ENCODE measurements at regions not wholly inside any gene's neighbourhood (a gene's known extent, or its start where the extent isn't known, plus 50 kb on each side); places are given as distances from the start of the nearest gene placed in this dataset.

DNA sequence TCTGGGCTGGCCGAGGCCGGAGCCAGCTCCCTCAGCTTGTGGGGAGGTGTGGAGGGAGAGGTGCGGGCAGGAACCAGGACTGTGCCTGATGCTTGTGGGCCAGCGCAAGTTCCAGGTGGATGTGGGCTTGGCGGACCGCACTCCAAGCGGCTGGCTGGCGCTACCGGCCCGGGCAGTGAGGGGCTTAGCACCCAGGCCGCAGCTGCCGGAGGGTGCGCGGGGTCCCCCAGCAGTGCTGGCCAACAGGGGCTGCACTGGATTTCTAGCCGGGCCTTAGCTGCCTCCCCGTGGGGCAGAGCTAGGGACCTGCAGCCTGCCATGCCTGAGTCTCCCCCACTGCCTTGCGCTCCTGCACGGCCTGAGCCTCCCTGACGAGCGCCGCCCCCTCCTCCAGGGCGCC is 242.8 kb downstream of the CCSER2 start:
- Histone ChIP-seq H3K36me3 (ENCODE audit: insufficient read depth in 1 of 2, low read depth in 1 of 2) (no peaks in the 10 kb centered on the region), H3K9me3 (no peaks in the 10 kb centered on the region), H3K27ac (no peak overlapping the region), H3K27me3 (ENCODE audit: insufficient read depth in 3 of 3, low read length in 2 of 3) (peaks cover 0 to 13% (median 0%) of the 10 kb centered on the region in 3 donors), H3K4me1 (no peaks in the 10 kb centered on the region), H3K4me3 (no peak overlapping the region)
- 90 to 98% (median 96%) methylated on average over 19 to 22 of the region's 22 CpGs for WGBS, 3 donors
- DNase-seq (no peak), ATAC-seq (no peak)
- intact Hi-C loops (cut with DNase I): no loop called here
- TF ChIP-seq, protein P1, sequence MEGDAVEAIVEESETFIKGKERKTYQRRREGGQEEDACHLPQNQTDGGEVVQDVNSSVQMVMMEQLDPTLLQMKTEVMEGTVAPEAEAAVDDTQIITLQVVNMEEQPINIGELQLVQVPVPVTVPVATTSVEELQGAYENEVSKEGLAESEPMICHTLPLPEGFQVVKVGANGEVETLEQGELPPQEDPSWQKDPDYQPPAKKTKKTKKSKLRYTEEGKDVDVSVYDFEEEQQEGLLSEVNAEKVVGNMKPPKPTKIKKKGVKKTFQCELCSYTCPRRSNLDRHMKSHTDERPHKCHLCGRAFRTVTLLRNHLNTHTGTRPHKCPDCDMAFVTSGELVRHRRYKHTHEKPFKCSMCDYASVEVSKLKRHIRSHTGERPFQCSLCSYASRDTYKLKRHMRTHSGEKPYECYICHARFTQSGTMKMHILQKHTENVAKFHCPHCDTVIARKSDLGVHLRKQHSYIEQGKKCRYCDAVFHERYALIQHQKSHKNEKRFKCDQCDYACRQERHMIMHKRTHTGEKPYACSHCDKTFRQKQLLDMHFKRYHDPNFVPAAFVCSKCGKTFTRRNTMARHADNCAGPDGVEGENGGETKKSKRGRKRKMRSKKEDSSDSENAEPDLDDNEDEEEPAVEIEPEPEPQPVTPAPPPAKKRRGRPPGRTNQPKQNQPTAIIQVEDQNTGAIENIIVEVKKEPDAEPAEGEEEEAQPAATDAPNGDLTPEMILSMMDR (IDR thresholded peaks at IDR 0.05): no peak

DNA sequence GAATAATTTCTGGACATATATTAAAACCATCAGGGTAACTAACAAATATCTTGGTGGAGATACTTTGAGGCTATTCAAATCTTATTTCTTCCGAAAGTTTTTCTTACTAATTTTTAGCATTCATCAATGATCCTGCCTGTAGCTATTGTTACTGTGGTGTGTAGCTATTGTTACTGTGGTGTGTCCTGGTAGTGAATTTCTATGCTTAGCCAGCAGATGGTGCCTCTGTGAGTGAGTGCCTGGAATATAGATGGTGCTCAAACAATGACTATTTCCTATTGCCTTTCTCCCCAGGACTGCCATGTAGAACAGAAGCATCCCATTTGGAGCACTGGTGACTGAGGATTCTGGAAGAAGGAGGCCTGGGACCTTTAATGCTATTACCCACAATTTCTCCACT is 245.7 kb downstream of the CCSER2 start:
- H3K4me1 ChIP-seq: no peaks in the 10 kb centered on the region
- no peak overlapping the region for H3K4me3 ChIP-seq
- DNase-seq: no peak
- intact Hi-C loops (cut with DNase I): no loop called here
- no peaks in the 10 kb centered on the region for H3K9me3 ChIP-seq
- WGBS, 3 donors: 93 to 100% (median 95%) methylated on average over 1 of the region's 1 CpG
- peaks cover 0 to 13% (median 0%) of the 10 kb centered on the region in 3 donors for H3K27me3 ChIP-seq (ENCODE audit: insufficient read depth in 3 of 3, low read length in 2 of 3)
- no peak overlapping the region for H3K27ac ChIP-seq
- TF ChIP-seq, protein P1 (IDR thresholded peaks at IDR 0.05): no peak
- ATAC-seq: no peak
- no peaks in the 10 kb centered on the region for H3K36me3 ChIP-seq (ENCODE audit: insufficient read depth in 1 of 2, low read depth in 1 of 2)

DNA sequence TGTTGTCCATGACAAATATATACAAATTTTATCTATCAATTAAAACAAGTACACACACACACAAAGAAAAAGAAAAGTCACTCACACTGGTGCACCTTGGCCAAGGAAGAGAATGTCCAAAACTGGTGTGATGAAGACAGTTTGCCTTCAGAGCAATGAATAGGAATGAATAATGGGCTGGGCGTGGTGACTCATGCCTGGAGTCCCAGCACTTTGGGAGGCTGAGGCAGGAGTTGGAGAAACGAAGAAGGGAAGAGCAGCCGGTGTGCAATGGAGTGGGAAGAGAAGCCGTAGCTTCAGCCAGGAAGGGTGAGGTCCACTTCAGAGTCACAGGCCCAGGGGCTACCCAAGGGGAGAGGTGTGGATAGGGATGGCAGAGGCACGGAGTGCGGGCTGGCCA is 253.6 kb downstream of the CCSER2 start:
- Histone ChIP-seq H3K4me1 (no peaks in the 10 kb centered on the region), H3K36me3 (ENCODE audit: insufficient read depth in 1 of 2, low read depth in 1 of 2) (no peaks in the 10 kb centered on the region), H3K27me3 (ENCODE audit: insufficient read depth in 3 of 3, low read length in 2 of 3) (no peaks in the 10 kb centered on the region), H3K9me3 (no peaks in the 10 kb centered on the region), H3K4me3 (no peak overlapping the region), H3K27ac (no peak overlapping the region)
- DNase-seq (no peak), ATAC-seq (no peak)
- WGBS, 3 donors: 75 to 84% (median 81%) methylated on average over 6 of the region's 6 CpGs
- TF ChIP-seq, protein P1 (IDR thresholded peaks at IDR 0.05): no peak
- intact Hi-C loops (cut with DNase I): no loop called here

DNA sequence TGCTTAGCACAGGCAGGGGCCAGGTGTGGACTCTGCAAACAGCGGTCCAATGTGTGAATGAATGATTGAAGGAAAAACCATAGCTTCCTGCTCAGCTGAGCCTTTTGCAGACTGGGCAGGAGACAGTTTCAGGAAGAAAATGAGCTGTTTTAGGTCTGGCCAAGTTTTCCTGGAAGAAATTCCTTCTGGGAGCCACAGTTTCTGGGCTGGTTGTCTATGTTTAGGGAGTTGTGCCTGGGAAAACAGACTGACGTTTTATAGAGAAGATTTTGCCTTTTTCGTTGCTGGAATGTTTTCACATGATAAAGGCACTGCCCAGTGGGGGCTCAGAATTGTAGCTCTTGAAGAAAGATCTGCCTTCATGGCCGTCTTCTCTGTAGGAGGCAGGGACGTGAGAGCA is 255.1 kb downstream of the CCSER2 start:
- Histone ChIP-seq H3K4me1 (no peaks in the 10 kb centered on the region), H3K9me3 (no peaks in the 10 kb centered on the region), H3K36me3 (ENCODE audit: insufficient read depth in 1 of 2, low read depth in 1 of 2) (no peaks in the 10 kb centered on the region), H3K27me3 (ENCODE audit: insufficient read depth in 3 of 3, low read length in 2 of 3) (no peaks in the 10 kb centered on the region), H3K27ac (no peak overlapping the region), H3K4me3 (no peak overlapping the region)
- intact Hi-C loops (cut with DNase I): no loop called here
- DNase-seq (no peak), ATAC-seq (no peak)
- TF ChIP-seq, protein P1 (IDR thresholded peaks at IDR 0.05): no peak
- WGBS, 3 donors: 36 to 40% (median 36%) methylated on average over 5 of the region's 5 CpGs

DNA sequence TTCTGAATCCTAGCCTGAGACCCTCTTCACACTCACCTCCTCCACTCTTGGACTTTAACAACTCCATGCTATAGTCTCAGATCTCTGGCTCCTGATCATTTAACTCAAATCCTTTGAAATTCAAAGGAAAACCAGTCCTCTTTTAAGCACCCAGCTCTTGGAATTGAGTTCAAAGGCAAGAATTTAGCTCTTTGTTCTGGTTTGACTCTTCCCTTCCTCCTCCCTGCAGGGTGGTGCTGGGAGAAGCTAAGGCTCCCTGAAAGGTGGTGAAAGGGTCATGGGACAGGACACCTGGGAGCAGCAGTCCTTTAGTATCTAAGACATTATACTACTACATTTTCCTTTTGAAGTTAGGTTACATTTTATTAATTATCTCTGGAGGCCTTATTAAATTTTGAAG is 259.4 kb downstream of the CCSER2 start:
- DNase-seq: no peak
- intact Hi-C loops (cut with DNase I): no loop called here
- Histone ChIP-seq H3K4me1 (no peaks in the 10 kb centered on the region), H3K9me3 (no peaks in the 10 kb centered on the region), H3K36me3 (ENCODE audit: insufficient read depth in 1 of 2, low read depth in 1 of 2) (no peaks in the 10 kb centered on the region), H3K27ac (no peak overlapping the region), H3K27me3 (ENCODE audit: insufficient read depth in 3 of 3, low read length in 2 of 3) (no peaks in the 10 kb centered on the region), H3K4me3 (no peak overlapping the region)
- TF ChIP-seq, protein P1 (IDR thresholded peaks at IDR 0.05): no peak
- ATAC-seq: no peak

Data from psoas muscle (tissue), 7 donors.